Activated CD8-positive, alpha-beta memory T cell treated with anti-CD3 and anti-CD28 coated beads, Interleukin-2, amount 50 U/mL, for 24 hours (primary cell): ENCODE measurements at regions not wholly inside any gene's neighbourhood (a gene's known extent, or its start where the extent isn't known, plus 50 kb on each side); places are given as distances from the start of the nearest gene placed in this dataset.
"Not testable (repeated sequence)": the region's sequence is repeated elsewhere in the genome, so short reads cannot be mapped to it uniquely, and the experiment has no call there.

Experiments
- DNase-seq: peaks from one replicate; pipeline ENCODE4 v3.0.0-alpha.2; 2020; ENCODE audit errors: extremely low read depth

DNA sequence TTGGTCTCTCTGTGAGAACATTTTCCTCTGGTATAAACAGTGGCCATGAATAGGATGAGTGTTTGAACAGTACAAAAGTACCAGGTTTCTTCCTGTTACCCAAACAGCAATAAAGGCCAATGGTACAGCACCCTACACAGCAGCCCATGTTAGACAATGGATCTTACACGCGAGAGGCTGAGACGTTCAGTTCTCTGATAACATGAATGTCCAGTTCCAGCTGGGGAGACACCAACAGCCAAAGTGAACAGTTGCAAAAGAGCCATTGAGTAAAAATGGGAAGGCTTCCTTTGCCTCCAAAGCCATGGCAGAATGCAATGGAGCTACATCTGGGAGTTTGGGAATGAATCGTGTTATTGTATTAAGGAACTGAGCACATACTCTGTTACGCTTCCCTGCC lies 246.8 kb upstream of the SGK1 start:
- no peak for DNase-seq

- no peak for DNase-seq
These were observed 242.1 kb upstream of the SGK1 start for GRCh38 chr6:134560019-134560418.

- DNase-seq = no peak
These were observed 239.6 kb upstream of the SGK1 start for GRCh38 chr6:134557509-134557908.

- DNase-seq = no peak
These were observed 237.8 kb upstream of the SGK1 start for GRCh38 chr6:134555672-134556071.

DNA sequence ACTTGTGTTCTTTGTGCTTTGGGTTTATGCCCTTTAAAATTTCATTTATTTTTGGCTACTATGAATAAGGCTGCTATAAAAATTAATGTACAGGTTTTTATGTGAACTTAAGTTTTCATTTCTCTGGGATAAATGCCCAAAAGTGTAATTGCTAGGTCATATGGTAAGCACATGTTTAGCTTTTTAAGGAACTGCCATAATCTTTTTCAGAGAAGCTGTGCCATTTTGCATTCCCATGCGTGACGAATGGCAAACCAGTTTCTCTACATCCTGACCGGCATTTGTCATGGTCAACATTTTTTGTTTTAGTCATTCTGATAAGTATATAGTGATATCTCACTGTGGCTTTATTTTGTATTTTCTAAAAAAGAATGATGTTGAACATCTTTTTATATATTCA lies 236.0 kb upstream of the SGK1 start:
- DNase-seq = no peak

- DNase-seq = no peak
These were observed 233.5 kb upstream of the SGK1 start for GRCh38 chr6:134551245-134551960.

DNA sequence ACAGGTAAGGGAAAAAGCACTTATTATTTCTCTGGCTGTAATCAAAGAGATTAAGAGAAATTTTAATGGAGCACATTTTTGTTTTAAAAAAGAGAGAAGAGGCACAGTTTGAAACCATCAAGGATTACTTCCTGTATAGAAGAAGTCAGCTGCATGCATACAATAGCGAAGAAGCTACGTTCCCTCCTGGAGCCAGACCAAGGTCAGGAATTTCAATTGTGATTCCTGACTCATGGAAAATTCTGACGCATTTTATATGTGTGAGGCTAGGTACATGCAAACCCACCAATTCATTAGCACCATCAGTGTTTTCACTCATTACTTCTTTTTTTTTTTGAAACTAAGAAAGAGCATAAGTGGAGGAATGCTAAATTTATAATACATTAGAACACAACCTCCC lies 232.7 kb upstream of the SGK1 start:
- DNase-seq = no peak

DNA sequence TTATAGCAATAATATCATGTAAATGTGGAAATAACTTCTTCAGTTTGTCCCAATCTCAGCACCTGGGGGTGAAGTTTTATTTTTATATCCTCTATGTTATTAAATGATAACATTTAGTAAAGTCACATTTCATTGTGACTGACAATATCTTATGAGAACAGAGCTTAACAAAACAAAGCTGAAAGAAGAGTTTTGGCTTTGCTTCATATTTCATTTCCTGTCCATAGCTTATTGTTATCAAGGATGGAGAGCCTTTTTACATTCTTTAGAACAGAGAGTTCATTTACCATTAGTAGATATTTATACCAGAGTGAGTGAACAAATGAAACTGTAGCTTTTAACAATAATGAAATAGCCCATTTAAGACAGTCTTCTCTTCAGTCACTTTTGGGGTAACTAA lies 231.9 kb upstream of the SGK1 start:
- no peak for DNase-seq

DNA sequence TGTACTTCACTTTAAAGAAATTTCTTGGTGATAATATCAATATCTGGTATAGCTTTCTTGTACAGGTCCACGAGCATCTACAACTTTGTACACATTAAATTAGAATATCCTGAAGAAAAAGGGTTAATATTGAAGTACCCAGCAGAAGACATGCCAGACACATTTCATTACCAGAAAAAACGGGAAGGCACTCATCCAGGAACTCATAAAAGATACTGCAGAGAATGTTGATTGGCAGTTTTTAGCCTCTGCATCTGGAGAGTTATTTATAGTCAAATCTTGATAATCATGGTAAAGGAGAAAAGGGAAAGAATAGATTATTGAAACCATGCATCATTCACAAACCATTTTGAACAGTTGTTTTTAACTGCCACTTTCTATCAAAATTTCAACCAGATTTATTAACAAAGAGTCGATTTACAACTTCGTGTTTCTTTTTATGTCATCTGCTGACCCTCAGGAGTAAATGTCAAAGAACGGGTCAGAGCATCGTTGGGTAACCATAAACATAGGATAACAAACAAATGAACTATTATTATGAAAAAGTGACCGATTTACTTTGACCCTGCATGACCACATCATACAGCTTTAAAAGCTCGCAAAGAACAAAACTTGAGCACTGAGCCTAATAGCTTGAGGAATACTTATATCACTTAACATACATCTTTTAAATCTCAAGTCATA lies 229.2 kb upstream of the SGK1 start:
- DNase-seq = no peak

- DNase-seq = no peak
These were observed 226.8 kb upstream of the SGK1 start for GRCh38 chr6:134544737-134545136.

DNA sequence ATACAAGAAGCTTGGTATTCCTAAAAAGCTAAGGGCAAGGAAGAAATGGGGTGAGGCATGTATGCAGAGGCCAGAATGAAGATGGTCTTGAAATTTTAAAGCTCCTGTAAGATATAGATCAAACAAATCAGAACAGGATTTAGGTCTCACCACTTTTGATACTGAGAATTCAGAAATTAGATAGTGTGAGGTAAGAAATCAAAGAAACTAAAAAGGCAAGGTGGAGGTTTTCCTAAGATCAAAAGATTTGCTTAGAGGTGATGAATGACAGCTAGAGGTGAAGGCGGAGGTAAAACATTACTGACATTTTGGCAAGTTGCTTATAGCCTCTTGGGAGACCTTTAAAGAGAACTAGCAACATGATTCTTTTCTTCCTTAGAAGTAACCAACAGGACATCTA lies 225.2 kb upstream of the SGK1 start:
- DNase-seq = no peak

GRCh38 chr6:134541001-134541400 lies 223.1 kb upstream of the SGK1 start:
- no peak for DNase-seq

DNA sequence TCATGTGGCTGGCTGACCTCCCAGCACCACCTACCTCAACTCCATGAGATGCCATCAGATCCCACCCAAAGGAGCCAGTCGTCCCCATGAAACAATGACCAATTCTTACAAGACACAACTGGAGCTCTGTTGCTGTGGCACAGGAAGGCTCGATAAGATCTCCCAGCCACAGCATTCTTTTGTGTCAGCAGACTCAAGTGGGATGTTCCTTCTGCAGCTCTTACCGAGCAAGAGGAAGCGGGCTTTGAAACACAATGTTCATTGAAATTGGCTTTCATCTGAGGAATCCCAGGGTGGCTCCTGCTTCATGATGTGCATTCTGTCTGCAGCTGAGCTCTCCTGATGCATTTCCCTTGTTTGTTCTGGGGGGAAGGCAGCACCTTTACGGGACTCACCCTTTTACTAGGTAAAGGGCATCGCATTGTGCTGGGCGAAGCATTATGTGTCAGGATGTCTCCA lies 222.0 kb upstream of the SGK1 start:
- DNase-seq = no peak

- not testable (repeated sequence) for DNase-seq
These were observed 219.9 kb upstream of the SGK1 start for GRCh38 chr6:134537765-134538164.

DNA sequence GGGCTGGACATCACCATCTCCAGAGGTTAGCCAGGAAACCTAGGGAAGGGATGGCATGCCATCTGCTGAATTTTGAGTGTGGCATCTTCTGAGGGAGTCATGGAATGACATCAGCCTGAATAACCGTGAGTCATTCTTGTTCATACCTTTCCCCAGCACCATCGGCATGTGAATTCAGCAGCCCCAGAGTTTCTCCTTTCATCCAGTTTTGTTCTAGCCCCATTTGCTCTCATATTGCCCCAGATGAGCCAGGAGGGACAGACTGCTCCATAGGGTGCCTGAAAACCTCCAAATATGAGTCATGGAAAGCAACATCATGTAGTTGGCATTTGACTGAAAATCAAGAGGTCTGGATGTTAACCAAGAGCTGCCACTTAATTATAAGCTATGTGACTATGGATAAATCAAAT lies 219.2 kb upstream of the SGK1 start:
- no peak for DNase-seq

- no peak for DNase-seq
These were observed 217.9 kb upstream of the SGK1 start for GRCh38 chr6:134535831-134536230.

- no peak for DNase-seq
These were observed 216.8 kb upstream of the SGK1 start for GRCh38 chr6:134534708-134535149.

DNA sequence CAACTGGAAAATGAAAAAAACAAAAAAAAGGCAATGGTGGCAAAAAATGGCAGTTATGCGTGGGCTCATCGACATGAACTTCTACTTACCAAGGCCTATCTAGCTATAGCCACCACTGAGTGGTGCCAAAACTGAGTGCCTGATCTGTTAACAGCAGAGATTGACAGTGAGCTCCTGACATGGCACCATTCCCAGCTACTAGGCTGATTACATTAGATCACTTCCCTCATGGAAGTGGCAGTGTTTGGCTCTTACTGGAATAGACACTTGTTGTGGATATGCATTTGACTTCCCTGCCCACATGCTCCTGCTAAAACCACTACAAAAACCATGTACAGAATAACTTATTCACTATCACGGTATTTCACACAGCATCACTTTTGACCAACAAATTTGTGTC lies 216.1 kb upstream of the SGK1 start:
- DNase-seq = no peak

DNA sequence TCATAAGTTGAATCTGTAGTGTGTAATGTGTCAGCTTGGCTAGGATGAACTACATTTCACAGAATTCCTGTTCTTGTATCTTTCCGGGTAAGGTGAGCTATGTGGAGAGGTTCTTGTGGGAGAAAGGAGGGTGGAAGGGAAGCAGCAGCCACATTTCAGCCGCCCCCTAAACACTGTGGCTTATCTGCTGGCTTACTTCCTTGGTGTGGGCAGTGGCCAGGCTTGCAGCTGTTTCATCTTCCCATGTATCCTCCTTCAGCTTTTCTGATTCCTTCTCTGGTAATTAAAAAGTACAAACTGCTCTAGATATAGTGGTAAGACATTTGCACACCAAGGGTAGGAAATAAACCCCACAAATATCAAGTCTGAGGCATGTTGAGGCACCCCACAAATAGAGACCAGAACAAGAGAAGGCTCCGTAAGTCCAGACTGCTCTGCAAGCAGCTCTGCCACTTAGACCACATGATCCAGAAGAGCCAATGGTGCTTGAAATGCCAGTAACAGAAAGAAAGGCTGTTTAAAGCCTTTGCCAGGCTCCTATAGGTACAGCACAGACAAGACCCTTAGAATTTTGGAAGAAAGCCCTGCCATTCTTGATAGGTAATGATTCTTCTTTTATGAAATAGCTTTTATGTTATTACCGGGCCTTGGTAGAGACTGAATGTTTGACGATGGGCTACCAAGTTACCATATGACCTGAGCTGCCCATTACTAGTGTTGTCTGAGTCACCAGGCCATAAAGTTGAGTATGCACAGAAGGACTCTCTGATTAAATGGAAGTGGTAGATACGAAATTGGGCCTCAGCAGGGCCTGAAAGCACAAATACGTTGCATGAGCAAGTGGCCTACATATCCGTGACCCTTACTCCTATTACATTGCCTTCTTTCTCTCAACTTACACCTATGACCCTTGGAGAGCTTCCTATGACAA lies 215.0 kb upstream of the SGK1 start:
- no peak for DNase-seq

DNA sequence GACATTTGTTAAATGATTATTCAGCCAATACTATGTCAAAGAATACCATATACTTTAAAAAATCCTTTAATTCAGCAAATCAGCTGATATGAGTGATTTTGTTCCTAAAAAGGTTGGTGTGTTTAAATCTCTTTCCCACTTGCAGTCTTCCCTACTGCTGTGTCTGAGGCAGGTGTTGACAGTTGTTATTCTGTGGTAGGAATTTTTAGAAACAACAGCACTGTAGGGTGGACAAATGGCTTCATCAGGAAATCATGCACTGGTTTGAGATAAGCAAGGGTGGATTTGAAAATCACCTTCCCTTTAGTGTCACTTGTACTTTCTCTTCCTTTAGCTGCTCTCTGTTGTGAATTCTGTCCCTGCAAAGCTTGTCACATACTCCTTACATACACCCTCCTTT lies 213.7 kb upstream of the SGK1 start:
- DNase-seq = no peak

- no peak for DNase-seq
These were observed 213.3 kb upstream of the SGK1 start for GRCh38 chr6:134531188-134531551.

DNA sequence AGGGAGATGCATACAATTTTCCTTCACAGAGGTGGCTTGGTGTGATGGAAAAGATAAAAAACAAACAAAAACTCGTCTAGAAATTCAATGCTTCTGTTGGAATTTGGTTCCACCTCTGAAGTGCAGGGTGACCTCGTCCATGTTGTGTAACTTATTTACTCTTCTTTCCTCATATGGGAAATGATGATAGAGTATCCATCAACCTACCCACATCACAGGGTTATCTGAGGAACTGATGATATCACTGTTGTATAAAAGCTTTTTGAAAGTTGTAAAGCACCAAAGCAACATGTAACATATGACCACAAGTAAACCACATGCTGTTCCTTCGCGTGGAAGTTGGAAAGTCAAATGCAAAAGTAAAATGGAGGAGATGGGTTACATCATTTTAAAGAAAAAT lies 212.0 kb upstream of the SGK1 start:
- DNase-seq = no peak

DNA sequence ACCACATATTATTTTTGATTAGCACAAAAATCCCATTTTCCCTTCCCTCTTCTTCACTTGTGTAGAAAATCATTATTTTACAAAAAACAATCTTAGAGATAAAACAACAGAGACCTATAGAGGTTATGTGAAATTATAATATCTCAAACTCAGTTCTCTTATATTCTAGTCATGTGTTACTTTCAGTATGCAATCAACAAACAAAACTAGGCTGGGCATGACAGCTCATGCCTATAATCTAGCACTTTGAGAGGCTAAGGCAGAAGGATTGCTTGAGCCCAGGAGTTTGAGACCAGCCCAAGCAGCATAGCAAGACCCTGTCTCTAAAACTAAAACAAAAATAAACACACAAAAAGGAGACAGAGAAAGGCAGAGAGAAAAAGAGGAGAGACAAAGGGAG lies 211.4 kb upstream of the SGK1 start:
- no peak for DNase-seq
